GM12801 (cell line): ENCODE measurements at regions not wholly inside any gene's neighbourhood (a gene's known extent, or its start where the extent isn't known, plus 50 kb on each side); places are given as distances from the start of the nearest gene placed in this dataset.

ENCODE experiments used
- CTCF ChIP-seq: IDR thresholded peaks from one replicate; pipeline ENCODE4 v1.5.1; 2011; ENCODE audit warnings: control low read depth; ENCODE audit not compliant: insufficient read length; ENCODE audit errors: extremely low read depth

- TF ChIP-seq CTCF = no peak
These were observed 241.7 kb upstream of the GBE1 start for GRCh38 chr3:82002986-82003642.

GRCh38 chr3:82002491-82002890 lies 241.0 kb upstream of the GBE1 start:
- TF ChIP-seq CTCF = no peak

GRCh38 chr3:82001276-82001923 lies 240.0 kb upstream of the GBE1 start:
- no peak for TF ChIP-seq CTCF

- no peak for TF ChIP-seq CTCF
These were observed 239.3 kb upstream of the GBE1 start for GRCh38 chr3:82000773-82001172.

GRCh38 chr3:82000350-82000749 lies 238.9 kb upstream of the GBE1 start:
- TF ChIP-seq CTCF = no peak

- no peak for TF ChIP-seq CTCF
These were observed 237.5 kb upstream of the GBE1 start for GRCh38 chr3:81998907-81999306.

- TF ChIP-seq CTCF = no peak
These were observed 236.8 kb upstream of the GBE1 start for GRCh38 chr3:81998139-81998755.
